ENCODE measurements at regions not wholly inside any gene's neighbourhood (a gene's known extent, or its start where the extent isn't known, plus 50 kb on each side); places are given as distances from the start of the nearest gene placed in this dataset.
"Not testable (repeated sequence)": the region's sequence is repeated elsewhere in the genome, so short reads cannot be mapped to it uniquely, and the experiment has no call there.

DNA sequence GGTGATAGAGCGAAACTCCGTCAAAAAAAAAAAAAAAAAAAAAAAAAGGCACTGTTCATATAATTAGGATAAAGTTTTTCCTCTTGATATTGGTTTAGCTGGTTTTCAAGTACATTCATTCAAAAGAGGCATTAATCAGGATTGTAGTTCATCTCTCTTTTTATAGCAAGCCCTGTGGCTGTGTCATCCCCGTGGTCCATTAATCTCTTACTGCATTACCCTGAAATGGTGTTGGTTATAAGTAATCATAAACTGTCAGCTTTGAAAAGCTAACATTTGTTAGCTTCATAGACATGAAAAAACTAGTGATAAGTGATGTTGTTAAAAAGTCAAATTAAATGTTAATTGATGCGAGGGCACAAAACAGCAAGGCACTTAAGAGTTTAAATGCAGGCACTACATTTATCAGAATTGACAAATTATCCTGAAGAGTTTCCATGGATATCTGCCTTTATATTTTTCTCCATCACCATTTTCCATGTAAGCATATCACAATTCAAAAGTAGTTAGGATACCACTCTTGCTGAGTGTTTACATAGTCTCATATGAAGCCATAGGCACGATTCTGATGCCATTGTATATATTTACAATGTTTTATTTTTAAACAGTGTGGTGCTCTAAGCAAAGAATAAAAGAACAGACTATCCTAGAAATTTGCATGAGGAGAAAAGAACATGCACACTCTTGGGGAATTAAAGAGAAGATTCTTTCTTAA is 193.1 kb downstream of the OTOL1 start:
- DNase-seq (ENCODE audit: low spot score), result no peak
- FAIRE-seq, result no peak

DNA sequence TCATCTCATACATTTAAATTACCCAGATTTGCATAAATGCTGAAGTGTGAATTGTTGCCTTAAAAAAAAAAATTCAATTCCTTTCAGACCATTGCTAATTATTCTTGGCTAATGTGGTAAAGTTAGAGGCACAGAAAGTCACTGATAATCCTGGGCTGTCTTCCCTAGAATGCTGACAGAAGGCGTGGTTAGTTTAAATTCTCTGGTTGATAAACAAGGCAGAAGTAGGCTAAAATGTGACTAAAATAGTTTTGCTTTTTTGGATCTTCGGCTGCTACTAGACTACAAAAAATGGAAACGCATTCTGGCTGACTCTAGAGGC is 193.7 kb downstream of the OTOL1 start:
- FAIRE-seq, result no peak
- no peak for DNase-seq (ENCODE audit: low spot score)

DNA sequence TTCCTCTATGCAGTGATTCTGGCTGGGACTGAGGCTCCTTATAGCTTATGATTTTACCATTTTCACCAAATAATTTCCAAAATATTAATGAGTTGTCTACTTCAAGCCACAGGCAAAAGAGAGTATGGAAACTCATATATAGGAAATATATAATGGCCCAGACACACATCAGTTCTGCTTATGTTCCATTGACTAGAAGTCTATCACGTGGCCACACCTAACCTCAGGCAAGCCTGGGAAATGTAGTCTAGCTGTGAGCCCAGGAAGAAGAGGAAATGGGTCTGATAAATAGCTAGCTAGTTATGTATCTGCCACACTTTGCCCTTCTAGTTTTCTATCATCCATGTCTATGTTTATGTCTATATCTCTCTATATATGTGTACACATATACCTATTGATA is 195.1 kb downstream of the OTOL1 start:
- FAIRE-seq, result no peak

DNA sequence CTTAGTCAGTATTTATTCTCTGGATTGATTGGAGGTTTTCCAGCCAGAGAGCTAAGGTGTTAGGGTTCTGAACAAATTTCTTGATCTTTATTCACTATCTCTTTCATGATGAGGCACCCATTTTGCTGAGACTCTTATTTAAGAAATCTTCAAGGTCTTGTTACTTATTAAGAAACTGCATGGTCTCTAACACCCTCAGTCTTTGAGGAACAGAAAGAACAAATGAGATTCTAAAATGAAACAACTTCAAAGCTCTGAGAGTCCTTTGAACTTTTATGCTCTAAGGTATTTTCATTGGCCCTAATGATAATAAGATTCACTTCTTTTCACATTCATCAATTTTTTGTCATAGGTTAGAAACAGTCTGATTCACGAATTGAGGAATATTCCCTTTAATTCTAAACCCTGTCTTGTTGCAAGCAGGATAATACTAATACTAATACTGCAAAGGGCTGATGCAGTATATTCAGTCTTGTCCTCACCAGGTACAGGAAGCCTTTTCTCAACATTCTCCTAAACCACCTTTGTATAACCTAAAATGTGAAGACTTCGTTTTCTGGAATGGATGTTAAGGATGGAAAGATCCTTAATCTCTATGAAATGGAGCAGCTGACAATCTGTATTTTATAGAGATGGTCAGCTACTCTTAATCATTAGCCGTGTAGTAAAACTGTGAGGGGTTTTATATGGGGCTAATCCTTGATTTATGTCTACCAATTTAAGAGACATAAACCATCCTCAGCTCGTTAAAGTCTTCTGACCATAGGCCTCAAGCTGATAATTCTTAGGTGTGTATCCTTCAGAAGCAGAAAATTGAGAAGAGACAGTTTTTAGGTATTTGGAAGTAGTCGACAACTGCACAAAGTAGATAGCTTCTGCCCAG is 198.3 kb downstream of the OTOL1 start:
- FAIRE-seq (no peak), DNase-seq (ENCODE audit: low spot score) (no peak)

More for the DNA sequence above, 195.1 kb downstream of the OTOL1 start:
- no peak for DNase-seq (ENCODE audit: low spot score)

GRCh38 chr3:161695811-161696210 is 199.2 kb downstream of the OTOL1 start:
- DNase-seq (ENCODE audit: low spot score), result no peak
- no peak for FAIRE-seq

DNA sequence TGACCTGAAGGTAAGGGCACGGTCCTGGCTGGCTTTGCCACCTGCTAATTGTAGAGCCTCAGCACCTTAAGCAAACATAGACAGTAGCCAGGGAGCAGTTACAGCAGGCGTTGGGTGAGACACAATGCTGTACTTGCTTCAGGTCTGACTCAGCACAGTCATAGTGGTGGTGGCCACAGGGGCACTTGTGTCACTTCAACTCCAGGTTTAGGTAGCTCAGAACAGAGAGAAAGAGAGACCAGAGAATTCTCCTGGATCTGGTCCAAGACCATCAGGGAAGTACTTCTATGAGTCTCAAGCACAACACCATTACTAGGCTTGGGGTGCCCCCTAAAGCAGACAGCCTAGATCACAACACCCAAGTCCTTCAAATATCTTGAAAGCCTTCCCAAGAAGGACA is 204.4 kb downstream of the OTOL1 start:
- DNase-seq (ENCODE audit: low spot score) (no peak), FAIRE-seq (no peak)

DNA sequence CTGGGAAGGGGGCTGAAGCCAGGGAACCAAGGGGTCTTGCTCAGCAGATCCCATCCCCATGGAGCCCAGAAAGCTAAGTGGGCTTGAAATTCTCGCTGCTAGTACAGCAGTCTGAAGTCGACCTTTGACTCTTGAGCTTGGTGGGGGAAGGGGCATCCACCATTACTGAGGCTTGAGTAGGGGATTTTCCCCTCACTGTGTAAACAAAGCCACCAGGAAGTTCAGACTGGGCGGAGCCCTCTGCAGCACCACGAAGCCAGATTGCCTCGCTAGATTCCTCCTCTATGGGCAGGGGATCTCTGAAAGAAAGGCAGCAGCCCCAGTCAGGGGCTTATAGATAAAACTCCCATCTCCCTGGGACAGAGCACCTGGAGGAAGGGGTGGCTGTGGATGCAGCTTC is 210.6 kb downstream of the OTOL1 start:
- not testable (repeated sequence) for DNase-seq (ENCODE audit: low spot score); FAIRE-seq

DNA sequence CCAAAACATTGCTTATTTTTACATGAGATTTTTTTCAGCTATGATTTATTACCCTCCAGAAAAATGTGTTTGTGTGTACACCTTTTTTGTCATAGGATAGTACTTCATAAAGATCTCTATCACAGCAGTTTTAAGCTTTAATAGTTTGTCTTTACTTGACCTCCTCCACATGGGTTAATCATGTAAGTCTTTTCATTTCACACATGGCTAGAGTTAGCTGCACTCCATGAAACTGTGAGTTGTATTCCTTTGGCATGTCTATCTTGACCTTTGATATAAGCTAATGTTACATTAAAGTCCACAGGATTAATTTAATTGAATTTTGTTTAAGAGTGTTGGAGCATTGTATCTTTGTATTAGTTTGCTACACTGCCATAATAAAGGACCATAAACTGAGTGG is 217.1 kb downstream of the OTOL1 start:
- no peak for FAIRE-seq
- no peak for DNase-seq (ENCODE audit: low spot score)

DNA sequence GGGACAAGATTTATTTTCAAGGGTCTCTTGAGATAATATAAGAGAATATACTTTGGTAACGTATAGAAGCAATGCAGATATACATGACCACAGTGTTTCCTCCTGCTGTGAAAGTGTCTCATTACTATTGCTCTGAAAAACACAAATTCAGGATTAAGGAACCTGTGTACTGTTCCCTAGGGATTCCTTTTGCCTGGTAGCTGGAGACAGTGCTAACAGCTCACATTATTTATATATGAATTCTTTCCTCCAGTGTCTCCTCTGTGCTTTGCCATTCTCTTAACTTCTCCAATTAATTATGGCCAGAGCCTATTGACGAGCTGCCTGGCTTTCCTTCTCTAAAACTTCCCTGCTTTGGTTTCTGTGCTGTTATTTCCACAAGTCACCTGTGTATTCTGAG is 235.4 kb downstream of the OTOL1 start:
- DNase-seq (ENCODE audit: low spot score), result no peak
- FAIRE-seq, result no peak

GRCh38 chr3:161737171-161737570 is 240.6 kb downstream of the OTOL1 start:
- DNase-seq (ENCODE audit: low spot score) (no peak), FAIRE-seq (no peak)

DNA sequence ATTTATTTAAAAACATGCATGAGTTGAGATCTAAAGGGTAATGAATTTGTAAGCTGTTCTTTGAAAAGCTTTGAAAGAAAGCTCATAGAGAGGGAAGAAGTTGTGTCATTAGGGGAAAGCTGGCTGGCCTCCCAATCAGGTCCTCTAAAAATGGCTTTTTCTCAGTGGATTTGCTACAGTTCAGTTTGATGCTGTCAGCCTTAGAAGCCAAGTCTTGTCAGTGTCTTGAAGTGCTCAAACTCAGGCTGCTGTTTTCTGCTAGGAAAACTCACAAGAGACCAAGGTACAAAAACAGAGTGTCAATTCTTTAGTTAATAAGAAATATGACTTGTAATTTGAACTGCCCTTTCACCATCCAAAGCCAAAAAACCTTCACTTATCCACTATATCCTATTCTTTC is 243.8 kb downstream of the OTOL1 start:
- FAIRE-seq, result no peak
- no peak for DNase-seq (ENCODE audit: low spot score)

GRCh38 chr3:161744366-161744765 is 247.8 kb downstream of the OTOL1 start:
- DNase-seq (ENCODE audit: low spot score) (no peak), FAIRE-seq (no peak)

GRCh38 chr3:161745741-161746140 is 249.1 kb downstream of the OTOL1 start:
- DNase-seq (ENCODE audit: low spot score) (no peak), FAIRE-seq (no peak)

DNA sequence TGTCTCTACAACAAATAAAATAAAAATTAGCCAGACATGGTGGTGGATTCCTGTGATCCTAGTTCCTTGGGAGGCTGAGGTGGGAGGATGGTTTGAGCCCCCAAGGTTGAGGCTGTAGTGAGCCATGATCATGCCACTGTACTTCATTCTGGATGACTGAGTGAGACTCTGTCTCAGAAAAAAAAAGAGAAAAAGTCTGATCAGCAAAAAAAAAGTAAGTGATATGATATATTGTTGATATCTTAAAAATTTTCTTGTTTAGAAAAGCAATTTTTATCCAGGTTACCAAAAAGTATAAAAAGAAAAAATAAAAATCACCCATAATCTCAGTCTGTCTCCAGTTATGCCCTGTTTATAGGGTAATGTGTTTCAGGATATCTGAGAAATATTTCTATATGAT is 251.4 kb downstream of the OTOL1 start:
- no peak for FAIRE-seq
- no peak for DNase-seq (ENCODE audit: low spot score)

DNA sequence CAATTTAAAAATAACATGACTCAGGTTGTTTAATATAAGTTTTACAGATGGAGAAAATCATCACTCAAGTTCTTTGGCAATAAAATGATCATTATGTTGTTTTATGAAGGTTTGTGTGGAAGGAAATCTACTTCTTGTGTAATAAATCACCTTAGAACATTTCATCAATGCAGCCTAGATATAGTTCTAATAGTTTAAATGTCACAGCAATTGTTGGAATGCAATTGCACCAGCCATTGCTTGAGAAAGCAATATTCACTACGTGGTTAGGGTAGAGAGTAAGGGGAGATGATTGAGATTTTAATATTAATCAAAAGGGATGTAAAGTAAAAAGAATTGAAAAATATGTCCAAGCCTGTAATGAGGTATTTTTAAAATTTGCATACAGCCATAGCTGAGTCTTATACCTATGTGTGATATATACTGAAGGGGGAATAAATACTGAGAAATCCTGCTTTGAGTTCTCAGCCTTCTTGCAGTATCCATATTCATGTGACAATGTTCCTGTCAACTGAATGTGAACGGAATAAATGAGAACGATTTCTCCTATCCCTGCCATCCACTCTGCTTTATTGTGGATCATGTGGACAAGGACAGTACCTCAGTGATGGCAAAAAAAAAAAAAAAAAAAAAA is 257.9 kb downstream of the OTOL1 start:
- FAIRE-seq (no peak), DNase-seq (ENCODE audit: low spot score) (no peak)

GRCh38 chr3:161759444-161759843 is 262.8 kb downstream of the OTOL1 start:
- FAIRE-seq, result no peak
- DNase-seq (ENCODE audit: low spot score), result no peak

DNA sequence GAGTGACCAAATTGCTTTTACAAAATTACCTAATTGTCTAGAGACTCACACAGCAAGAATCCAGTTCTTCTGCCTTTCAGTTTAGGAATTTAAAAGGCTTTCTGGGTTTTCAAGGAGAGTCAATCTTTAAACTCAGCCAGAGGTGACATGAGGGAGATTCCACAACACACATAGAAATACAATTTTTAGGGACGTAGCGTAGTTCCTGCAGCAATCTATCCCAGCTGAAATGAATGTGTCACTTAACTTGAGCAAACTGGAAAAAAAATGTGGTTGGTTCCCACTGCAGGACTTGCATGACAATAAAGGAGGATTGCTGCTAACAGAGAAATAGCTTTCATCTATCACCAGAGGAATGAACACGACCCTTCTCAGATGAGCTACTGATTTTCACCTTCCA is 269.7 kb downstream of the OTOL1 start:
- no peak for DNase-seq (ENCODE audit: low spot score)
- FAIRE-seq, result no peak

DNA sequence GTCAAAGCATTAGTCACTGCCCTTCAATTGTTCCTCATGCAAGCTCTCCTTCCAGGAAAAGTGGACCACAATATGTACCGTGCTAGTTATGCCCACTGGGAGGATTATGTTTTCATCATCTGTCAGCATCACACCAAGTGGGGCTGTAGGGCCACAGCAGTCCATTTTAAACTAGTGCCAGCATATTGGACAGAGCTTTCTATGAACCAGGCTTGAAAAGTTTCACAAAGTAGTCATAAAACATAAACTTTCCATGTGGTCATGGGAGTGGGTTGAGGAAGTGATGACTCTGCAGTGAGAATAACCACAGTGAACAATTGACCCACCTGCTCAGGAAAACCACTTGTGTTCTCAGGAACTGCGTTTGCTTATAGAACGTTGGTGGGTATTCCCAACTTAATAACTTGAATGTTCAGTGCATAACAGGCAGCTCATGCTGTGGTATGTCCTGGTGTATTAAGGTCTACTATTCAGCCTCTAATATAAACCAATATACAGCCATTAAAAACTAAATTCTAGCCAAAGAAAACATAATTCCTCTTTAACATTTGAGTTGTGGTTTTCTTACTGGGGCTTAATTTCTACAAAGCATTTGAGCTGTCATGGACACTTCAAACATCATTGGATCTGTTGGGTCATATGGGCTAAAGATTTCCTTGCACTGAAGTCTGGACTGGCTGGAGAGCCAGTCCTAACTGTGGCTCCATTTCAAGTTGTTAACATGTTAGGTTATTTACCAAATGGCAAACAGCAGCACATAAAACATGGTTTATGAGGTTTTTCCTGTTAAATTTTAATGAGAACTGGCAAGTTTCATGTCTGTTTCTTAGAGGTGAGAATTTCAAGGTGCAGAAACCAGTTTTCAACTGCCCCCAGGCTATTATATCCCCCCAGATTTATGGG is 274.1 kb downstream of the OTOL1 start:
- no peak for FAIRE-seq
- no peak for DNase-seq (ENCODE audit: low spot score)

- FAIRE-seq, result no peak
- DNase-seq (ENCODE audit: low spot score), result no peak
These were observed 284.8 kb downstream of the OTOL1 start for GRCh38 chr3:161781381-161781780.

- no peak for FAIRE-seq
- no peak for DNase-seq (ENCODE audit: low spot score)
These were observed 296.8 kb downstream of the OTOL1 start for GRCh38 chr3:161793194-161793930.

DNA sequence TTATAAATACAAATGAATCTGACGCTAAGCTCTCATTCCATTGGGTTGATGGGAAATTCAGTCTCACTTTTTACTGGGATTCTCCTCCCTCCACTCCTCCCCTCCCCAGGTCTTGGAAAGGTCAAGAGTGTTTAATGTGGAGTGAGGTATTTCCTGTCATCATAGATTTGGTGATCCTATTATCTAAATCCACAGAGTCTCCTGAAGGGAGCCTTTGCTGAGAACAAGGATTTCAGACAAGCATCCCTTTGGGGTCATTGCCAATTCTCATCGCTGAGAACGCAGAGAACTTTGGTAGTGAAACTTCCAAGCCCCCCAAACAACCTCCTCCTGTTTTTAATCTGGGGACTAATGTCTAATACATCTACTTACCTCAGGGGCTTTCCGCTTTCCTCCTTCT is 297.9 kb downstream of the OTOL1 start:
- FAIRE-seq (no peak), DNase-seq (ENCODE audit: low spot score) (no peak)

All from RCC 7860 (cell line).